ENCODE measurements at regions not wholly inside any gene's neighbourhood (a gene's known extent, or its start where the extent isn't known, plus 50 kb on each side); places are given as distances from the start of the nearest gene placed in this dataset.

DNA sequence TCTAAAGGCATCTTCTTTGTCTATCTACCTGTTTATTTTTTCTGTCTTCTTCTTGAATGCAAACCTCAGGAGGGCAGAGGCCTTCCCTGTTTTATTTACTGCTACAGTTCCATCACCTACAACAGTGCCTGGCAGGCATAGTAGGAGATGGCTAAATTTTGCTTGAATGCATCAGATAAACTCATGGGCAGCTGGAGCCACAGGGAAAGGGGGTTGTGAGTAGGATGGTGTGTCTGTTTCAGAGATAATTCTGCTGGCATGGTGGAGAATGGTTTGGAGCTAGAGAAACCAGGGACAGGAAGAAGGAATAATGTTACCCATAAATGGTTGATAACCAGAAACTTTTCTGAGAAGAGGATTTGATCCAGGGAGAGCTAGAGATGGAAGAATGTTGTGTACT, 189.8 kb upstream of the BRINP1 start:
- no peaks in the 10 kb centered on the region for H3K36me3 Mint-ChIP-seq (ENCODE audit: low read depth)
- H3K9me3 Mint-ChIP-seq: no peaks in the 10 kb centered on the region
- no peak for DNase-seq
- peaks cover 2% of the 10 kb centered on the region for H3K4me1 Mint-ChIP-seq (ENCODE audit: low read depth)
- H3K27ac Mint-ChIP-seq: no peak overlapping the region
- no peak overlapping the region for H3K4me3 Mint-ChIP-seq
- peaks cover 38% of the 10 kb centered on the region for H3K27me3 Mint-ChIP-seq

DNA sequence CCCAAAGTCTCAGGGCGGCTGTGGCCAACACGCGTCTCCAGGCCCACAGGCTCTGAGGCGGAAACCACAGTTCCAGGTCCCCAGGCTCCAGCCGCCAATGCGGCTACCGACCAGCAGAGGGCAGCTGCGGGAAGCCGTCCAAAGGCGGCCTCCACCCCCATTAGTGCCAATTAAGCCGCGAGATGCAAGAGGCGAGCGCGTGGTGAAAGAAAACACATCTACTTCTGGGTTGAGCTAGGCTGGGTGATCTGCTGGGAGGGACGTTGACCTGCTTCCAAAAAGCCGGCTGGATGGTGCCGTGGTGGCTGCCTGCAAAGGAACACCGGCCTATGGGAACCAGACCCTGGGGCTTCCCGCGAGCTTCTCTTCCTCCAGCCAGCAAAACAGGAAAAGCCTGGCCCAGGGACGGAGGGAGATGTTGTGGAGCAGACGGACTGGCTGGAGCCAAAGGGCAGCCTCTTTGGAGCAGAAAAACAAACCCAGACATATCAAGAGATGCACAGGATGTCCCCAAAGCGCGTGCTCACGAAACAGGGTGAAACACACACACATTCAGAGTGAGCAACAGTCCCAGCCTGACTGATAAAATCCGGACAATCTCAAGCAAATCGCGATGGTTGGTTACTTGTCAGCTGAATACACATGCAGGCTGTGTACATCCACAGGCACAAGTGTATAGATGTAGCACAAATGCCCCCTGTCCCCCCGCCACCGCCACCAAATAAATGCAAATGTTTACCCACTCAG, 187.1 kb upstream of the BRINP1 start:
- peaks cover 38% of the 10 kb centered on the region for H3K27me3 Mint-ChIP-seq
- DNase-seq: peak; percentile 61
- H3K36me3 Mint-ChIP-seq (ENCODE audit: low read depth): no peaks in the 10 kb centered on the region
- no peak overlapping the region for H3K27ac Mint-ChIP-seq
- peaks cover 2% of the 10 kb centered on the region for H3K4me1 Mint-ChIP-seq (ENCODE audit: low read depth)
- H3K4me3 Mint-ChIP-seq: no peak overlapping the region
- H3K9me3 Mint-ChIP-seq: no peaks in the 10 kb centered on the region

DNA sequence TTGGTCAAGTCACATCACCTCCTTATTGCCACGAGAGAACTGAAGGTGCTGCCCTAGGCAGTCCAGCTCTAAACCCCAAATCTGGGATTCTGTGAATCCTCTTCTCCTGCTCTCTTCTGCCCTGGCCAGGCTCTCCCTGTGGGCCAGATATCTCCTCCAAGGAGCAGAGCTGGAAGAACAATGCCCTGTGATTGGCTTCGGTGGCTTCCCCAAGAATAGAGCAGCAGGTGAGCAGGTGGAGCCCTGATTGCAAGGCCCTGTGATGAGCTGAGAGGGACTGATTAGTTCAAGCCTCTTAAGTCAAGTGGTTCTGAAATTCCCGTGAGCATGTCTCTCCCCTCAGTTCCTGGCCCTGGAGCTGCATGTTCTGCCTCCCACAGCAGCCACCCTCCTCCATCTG, 175.3 kb upstream of the BRINP1 start:
- H3K36me3 Mint-ChIP-seq (ENCODE audit: low read depth): no peaks in the 10 kb centered on the region
- H3K27me3 Mint-ChIP-seq: no peaks in the 10 kb centered on the region
- H3K9me3 Mint-ChIP-seq: no peaks in the 10 kb centered on the region
- H3K4me1 Mint-ChIP-seq (ENCODE audit: low read depth): no peaks in the 10 kb centered on the region
- no peak overlapping the region for H3K27ac Mint-ChIP-seq
- H3K4me3 Mint-ChIP-seq: no peak overlapping the region
- DNase-seq: no peak

DNA sequence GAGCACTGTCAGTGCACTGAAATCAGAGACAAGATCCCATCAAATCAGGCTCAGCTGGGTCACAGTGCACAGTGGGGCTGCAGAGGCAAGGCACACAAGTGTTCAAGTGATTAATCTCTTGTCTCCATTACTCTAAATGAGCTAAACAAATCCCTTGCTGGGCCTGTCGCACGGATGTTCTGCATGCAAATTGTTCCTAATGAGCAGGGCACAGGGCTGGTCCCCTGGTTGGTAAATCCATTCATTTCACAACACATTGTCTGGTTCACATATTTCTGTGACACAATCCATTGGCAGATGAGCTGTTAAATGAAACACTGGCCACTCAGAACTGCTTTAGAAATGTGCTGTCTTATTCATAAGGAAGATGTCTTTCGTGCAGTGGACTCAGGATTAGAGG, 167.9 kb upstream of the BRINP1 start:
- no peaks in the 10 kb centered on the region for H3K4me1 Mint-ChIP-seq (ENCODE audit: low read depth)
- no peak overlapping the region for H3K27ac Mint-ChIP-seq
- H3K27me3 Mint-ChIP-seq: no peaks in the 10 kb centered on the region
- no peak for DNase-seq
- no peaks in the 10 kb centered on the region for H3K36me3 Mint-ChIP-seq (ENCODE audit: low read depth)
- no peak overlapping the region for H3K4me3 Mint-ChIP-seq
- H3K9me3 Mint-ChIP-seq: no peaks in the 10 kb centered on the region

DNA sequence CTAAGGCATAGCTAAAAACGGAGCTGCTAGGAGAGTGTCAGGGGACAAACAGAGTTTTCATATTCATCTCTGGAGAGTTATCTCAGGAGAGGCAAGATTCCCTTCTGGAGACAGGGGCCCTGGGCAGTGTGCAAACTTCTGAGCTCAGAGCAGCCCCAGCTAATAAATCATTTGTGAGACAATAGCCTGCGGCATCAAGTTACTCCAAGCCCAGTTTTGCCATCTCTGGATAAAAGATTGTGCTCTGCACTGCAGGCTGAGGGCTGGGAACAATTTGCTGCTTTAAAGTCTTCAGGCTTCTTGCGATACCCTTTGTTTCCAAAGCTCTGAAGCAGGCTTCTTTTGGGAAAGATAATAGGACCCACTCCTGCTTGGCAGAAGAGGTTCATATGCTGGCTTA, 164.3 kb upstream of the BRINP1 start:
- no peak overlapping the region for H3K27ac Mint-ChIP-seq
- H3K4me3 Mint-ChIP-seq: no peak overlapping the region
- DNase-seq: no peak
- H3K9me3 Mint-ChIP-seq: no peaks in the 10 kb centered on the region
- no peaks in the 10 kb centered on the region for H3K36me3 Mint-ChIP-seq (ENCODE audit: low read depth)
- no peaks in the 10 kb centered on the region for H3K27me3 Mint-ChIP-seq
- H3K4me1 Mint-ChIP-seq (ENCODE audit: low read depth): no peaks in the 10 kb centered on the region

DNA sequence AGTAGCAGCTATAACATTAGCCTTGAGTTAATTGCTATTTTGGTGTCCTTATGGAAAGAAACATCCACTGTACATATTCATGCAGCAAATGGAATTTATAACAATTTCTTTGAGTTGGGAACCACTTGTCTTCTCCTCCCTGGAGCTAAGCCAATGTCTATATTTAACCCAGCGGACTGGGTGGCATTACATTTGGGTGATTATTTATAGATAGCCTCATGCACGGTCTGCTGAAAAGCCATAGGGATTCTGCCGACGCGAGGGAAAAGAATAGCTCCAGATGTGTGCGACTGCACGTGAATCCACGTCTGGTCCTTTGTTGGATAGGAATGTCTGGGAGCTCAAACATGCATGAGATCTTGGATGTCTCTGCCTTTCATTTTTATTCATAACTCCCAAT, 157.5 kb upstream of the BRINP1 start:
- Mint-ChIP-seq H3K36me3 (ENCODE audit: low read depth) (no peaks in the 10 kb centered on the region), H3K4me1 (ENCODE audit: low read depth) (no peaks in the 10 kb centered on the region), H3K27me3 (no peaks in the 10 kb centered on the region), H3K4me3 (no peak overlapping the region), H3K9me3 (peaks cover 2% of the 10 kb centered on the region), H3K27ac (no peak overlapping the region)
- DNase-seq: no peak

DNA sequence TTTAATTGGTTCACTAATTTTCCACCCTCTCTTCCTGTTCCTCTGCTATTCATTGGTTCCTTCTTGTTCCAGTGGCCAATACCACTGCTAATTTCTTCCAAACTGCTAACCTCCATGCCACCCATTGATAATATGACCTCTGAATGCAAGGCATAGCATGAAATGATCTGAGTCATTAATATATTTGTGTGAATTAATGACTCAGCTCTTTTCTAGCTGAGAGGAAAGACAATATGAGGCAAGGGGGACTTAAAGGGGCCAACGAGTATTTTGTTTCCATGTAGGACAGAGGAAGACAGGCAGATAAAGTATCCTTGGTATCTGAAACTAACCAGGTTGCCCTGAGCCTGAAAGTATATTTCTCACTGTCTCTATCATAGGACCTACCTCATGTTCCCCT, 154.3 kb upstream of the BRINP1 start:
- peaks cover 2% of the 10 kb centered on the region for H3K9me3 Mint-ChIP-seq
- no peaks in the 10 kb centered on the region for H3K4me1 Mint-ChIP-seq (ENCODE audit: low read depth)
- no peaks in the 10 kb centered on the region for H3K36me3 Mint-ChIP-seq (ENCODE audit: low read depth)
- no peaks in the 10 kb centered on the region for H3K27me3 Mint-ChIP-seq
- DNase-seq: no peak
- H3K4me3 Mint-ChIP-seq: no peak overlapping the region
- no peak overlapping the region for H3K27ac Mint-ChIP-seq

DNA sequence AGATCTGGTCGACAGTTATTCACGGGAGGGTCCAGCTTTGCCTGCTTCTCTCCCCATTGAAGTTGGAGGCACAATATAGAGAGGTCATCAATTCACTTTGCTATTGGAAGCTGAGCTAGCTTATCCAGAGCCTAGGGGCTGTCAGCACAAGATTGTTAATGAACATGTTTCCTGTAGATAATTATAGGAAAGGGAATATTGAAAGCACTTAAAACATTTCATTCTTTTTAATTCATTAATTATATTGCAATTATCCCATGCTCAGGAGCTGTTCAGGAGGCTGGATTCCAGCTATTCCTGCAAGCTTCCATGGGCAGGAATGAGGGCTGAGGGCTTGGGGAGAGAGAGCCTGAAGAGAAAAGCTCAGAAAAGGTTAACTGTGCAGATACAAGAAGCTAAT, 153.1 kb upstream of the BRINP1 start:
- Mint-ChIP-seq H3K4me3 (no peak overlapping the region), H3K9me3 (peaks cover 2% of the 10 kb centered on the region), H3K4me1 (ENCODE audit: low read depth) (no peaks in the 10 kb centered on the region), H3K27ac (no peak overlapping the region), H3K27me3 (no peaks in the 10 kb centered on the region), H3K36me3 (ENCODE audit: low read depth) (no peaks in the 10 kb centered on the region)
- no peak for DNase-seq

DNA sequence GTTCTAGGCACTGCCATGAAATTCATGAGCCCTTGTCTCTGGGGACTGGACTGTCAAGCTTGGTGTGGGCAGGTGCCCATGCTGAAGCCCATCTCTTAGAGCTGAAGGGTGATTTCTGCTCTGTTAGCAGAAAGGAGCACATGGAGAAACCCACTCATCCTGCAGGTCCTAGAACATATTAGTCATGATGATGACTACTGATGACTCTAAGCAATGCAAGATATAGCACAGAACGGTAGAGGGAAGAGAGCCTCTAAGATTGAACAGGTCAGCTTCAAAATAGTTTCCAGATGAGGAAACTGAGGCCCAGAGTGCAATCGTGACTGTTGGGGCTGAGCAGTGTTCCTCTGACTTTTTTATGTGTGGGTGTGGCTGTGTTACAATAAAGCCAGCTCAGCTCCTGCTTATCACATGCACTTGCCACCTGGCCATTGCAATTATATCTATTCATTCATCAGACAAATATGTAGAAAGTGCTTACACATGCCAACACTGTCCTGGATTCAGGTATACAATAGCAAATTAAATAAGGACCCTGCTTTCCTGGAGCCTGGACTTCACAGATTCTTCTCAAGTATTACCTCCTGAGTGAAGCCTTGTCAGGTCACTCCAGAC, 140.2 kb upstream of the BRINP1 start:
- Mint-ChIP-seq H3K4me3 (no peak overlapping the region), H3K4me1 (ENCODE audit: low read depth) (no peaks in the 10 kb centered on the region), H3K9me3 (no peaks in the 10 kb centered on the region), H3K27me3 (no peaks in the 10 kb centered on the region), H3K36me3 (ENCODE audit: low read depth) (no peaks in the 10 kb centered on the region), H3K27ac (no peak overlapping the region)
- no peak for DNase-seq

DNA sequence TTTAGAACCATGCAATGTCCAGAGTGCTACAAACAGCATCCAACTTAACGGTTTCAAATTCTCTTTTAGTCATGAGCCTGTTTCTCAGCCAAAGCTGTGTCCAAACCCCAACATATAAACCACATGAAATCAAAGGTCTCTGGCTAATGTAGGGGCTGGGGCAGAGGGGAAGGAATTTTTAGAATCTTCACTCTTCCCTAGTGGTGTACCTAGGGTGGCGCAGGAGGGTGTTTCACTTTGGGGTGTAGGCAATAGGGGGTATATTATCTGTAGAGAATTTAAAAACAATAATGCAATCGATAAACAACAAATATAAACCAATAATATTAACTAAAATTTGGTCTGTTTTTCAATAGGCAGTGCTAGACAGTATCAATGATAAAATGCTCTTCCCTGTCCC, 132.1 kb upstream of the BRINP1 start:
- Mint-ChIP-seq H3K4me3 (no peak overlapping the region), H3K4me1 (ENCODE audit: low read depth) (no peaks in the 10 kb centered on the region), H3K27me3 (no peaks in the 10 kb centered on the region), H3K9me3 (peaks cover 3% of the 10 kb centered on the region), H3K27ac (no peak overlapping the region), H3K36me3 (ENCODE audit: low read depth) (no peaks in the 10 kb centered on the region)
- DNase-seq: no peak

DNA sequence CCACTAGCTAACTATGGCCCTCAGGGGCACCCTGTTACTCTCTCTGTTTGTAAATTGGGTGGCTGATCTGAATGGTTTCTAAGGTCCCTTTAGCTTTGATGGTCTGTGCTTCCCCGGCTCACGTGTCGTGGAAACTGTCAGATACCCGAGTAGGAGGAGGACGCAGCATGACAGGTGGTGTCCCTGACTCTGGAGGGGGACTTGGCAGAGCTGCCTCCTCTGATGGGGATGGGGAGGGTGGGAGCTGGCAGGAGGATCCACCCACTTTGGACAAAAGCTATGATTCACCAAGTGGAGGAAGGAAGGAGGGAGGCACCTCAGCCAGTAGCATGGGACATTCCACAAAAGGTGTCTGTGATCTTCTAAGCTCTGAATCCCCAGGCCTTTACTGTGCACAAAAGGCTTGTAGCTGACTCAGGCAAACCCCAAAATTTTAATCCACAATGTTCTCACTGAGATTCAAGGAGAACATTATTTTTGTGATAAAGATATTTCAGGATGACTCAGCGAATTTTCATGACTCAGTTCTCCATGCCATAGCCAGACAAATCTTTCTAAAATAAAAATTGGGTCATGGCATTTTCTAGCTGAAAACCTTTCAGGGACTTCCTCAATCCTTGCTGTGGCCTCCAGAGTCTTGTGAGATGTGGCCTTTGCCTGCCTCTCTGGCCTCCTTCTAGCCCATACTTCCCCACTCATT, 131.0 kb upstream of the BRINP1 start:
- no peak for DNase-seq
- no peak overlapping the region for H3K27ac Mint-ChIP-seq
- H3K27me3 Mint-ChIP-seq: no peaks in the 10 kb centered on the region

DNA sequence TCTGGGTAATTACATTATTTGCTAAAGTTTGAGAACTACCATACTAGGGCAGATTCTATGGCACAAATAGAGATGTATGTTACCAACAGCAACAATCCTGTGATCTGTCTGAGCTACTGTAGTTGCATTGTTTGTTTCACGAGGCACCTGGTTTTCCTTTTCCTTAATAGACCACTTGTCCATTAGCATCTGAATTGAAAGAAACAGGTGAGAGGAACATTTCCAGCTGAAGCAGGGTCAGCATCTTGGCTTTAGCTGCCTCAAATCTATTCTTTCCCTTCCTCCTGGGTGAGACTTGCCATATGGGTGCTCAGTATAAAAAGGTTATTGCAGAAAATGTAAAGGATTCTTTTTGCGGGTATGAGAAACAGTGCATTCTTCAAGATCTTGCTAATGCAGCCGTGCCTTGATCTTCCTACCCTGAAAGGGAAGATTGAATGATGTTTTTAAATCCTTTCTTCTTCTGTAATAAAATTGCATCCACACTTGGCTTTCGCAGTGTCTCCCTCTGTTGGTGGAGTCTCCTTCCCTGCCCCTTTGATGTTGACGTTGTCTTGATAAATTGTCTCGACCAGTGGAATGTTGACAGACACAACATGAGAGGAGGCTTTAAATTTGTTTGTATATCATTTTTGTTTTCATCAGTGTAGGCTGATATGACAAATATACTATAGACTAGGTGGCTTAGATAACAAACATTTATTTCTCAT, 118.0 kb upstream of the BRINP1 start:
- no peak overlapping the region for H3K27ac Mint-ChIP-seq
- peaks cover 2% of the 10 kb centered on the region for H3K9me3 Mint-ChIP-seq
- no peaks in the 10 kb centered on the region for H3K4me1 Mint-ChIP-seq (ENCODE audit: low read depth)
- no peak overlapping the region for H3K4me3 Mint-ChIP-seq
- DNase-seq: no peak
- no peaks in the 10 kb centered on the region for H3K36me3 Mint-ChIP-seq (ENCODE audit: low read depth)
- H3K27me3 Mint-ChIP-seq: no peaks in the 10 kb centered on the region

More for the DNA sequence above, 131.0 kb upstream of the BRINP1 start:
- Mint-ChIP-seq H3K36me3 (ENCODE audit: low read depth) (no peaks in the 10 kb centered on the region), H3K4me3 (no peak overlapping the region), H3K9me3 (peaks cover 3% of the 10 kb centered on the region), H3K4me1 (ENCODE audit: low read depth) (no peaks in the 10 kb centered on the region)

DNA sequence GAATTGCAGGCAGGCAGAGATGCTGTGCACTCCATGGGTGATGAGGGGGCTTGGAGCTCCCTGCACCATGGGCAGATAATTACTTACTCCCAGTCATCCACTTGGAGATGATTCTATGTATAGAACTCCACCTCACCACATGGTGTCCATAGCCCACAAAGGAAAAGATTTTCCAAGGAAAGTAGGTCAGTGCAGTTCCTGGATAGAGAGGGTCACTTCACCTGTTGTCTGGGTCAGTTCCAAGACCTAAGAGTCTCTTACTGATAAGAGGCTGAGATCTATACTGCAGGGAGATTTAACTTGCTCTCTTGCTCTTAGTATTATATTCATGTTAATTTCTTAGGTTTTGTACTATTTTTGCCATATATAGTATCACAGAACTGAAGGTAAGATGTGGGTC, 113.9 kb upstream of the BRINP1 start:
- Mint-ChIP-seq H3K27me3 (no peaks in the 10 kb centered on the region), H3K4me3 (no peak overlapping the region), H3K4me1 (ENCODE audit: low read depth) (no peaks in the 10 kb centered on the region), H3K36me3 (ENCODE audit: low read depth) (no peaks in the 10 kb centered on the region), H3K9me3 (peaks cover 2% of the 10 kb centered on the region), H3K27ac (no peak overlapping the region)
- no peak for DNase-seq

DNA sequence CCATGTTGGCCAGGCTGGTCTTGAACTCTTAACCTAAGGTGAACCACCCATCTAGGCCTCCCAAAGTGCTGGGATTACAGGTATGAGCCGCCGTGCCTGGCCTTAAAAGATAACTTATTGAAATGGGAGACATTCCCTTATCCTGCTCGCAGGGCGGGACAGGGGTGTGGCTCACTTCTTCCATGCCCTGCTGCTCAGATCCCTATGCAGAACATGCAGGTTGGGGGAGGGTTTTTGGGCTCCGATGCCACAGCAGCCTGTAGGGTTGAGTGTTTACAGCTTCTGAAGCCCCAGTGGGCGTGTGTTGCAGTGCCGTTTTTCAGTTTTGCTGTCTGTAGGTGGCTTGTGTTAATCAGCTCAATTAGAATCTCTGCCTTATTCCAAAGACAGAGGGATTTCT, 108.0 kb upstream of the BRINP1 start:
- no peaks in the 10 kb centered on the region for H3K4me1 Mint-ChIP-seq (ENCODE audit: low read depth)
- no peak overlapping the region for H3K4me3 Mint-ChIP-seq
- H3K9me3 Mint-ChIP-seq: peaks cover 4% of the 10 kb centered on the region
- no peak overlapping the region for H3K27ac Mint-ChIP-seq
- no peaks in the 10 kb centered on the region for H3K27me3 Mint-ChIP-seq
- no peaks in the 10 kb centered on the region for H3K36me3 Mint-ChIP-seq (ENCODE audit: low read depth)
- no peak for DNase-seq

DNA sequence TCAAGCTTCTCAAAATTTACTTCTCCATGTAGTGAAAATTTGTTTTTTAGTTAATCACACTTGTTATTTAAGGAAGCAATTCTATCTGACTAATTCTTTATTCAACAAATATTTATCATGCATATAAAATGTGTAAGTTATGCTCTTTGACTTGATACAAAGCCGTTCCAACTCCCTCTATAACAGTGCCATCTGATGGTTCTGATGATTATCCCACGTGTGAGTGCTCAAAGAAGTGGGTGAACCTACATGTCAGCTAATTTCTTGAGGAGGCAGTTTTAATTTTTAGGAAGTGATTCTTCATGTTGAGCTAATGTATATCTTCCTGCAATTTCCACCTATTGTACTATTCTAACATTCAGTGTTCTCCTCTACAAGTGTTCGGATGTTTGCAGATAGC, 88.8 kb upstream of the BRINP1 start:
- no peak overlapping the region for H3K27ac Mint-ChIP-seq
- no peaks in the 10 kb centered on the region for H3K36me3 Mint-ChIP-seq (ENCODE audit: low read depth)
- H3K9me3 Mint-ChIP-seq: peaks cover 8% of the 10 kb centered on the region
- no peaks in the 10 kb centered on the region for H3K27me3 Mint-ChIP-seq
- no peak for DNase-seq
- no peak overlapping the region for H3K4me3 Mint-ChIP-seq
- H3K4me1 Mint-ChIP-seq (ENCODE audit: low read depth): no peaks in the 10 kb centered on the region

All from activated T-cell treated with anti-CD3 and anti-CD28 coated beads, Interleukin-2, amount 50 U/mL, for 24 hours (primary cell).